B cell (primary cell): ENCODE measurements at regions not wholly inside any gene's neighbourhood (a gene's known extent, or its start where the extent isn't known, plus 50 kb on each side); places are given as distances from the start of the nearest gene placed in this dataset.

ENCODE experiments used
- ATAC-seq: fragments of 200-7000 bp; cut with Tn5 transposase; one replicate; pipeline ENCODE4 v1.10.0; 2021; ENCODE audit warnings: low read depth, mild to moderate bottlenecking, moderate number of reproducible peaks, moderate library complexity
- CTCF ChIA-PET: fragments of 350-600 bp; sonication (Branson Sonifier 250); formaldehyde crosslinking; loops from one replicate; lab custom pipeline; 2021; ENCODE audit warnings: antibody characterized with exemption, inconsistent platforms; lab: Charles Lee
- POLR2A ChIA-PET: fragments of 350-600 bp; sonication (Branson Sonifier 250); formaldehyde crosslinking; loops from one replicate; lab custom pipeline; 2021; ENCODE audit warnings: antibody characterized with exemption; lab: Charles Lee
- DNase-seq: peaks from one replicate; pipeline ENCODE4 v3.0.0; 2013
- H2AFZ ChIP-seq: 2 replicates; pipeline ENCODE4 v1.6.1; 2012; ENCODE audit warnings: mild to moderate bottlenecking, low read depth, low read length; ENCODE audit not compliant: insufficient read depth, poor library complexity, severe bottlenecking
- H3K27ac ChIP-seq, 2 donors: 1 replicate in 1 of 2; 2 replicates in 1 of 2; pipeline ENCODE4 v1.5.1; 2012 to 2013; ENCODE audit warnings: low read length in 2 of 2, mild to moderate bottlenecking in 2 of 2, moderate library complexity in 1 of 2
- H3K27me3 ChIP-seq, 4 experiments: fragments of 200-600 bp in 1 of 4; sonication (generic) in 1 of 4; replicated peaks in 1 of 4; 1 replicate in 2 of 4; 2 replicates in 2 of 4; pipeline versions ENCODE4 v1.6.1 to v1.7.0; 2013 to 2016; ENCODE audit warnings: low read length in 3 of 4, mild to moderate bottlenecking in 2 of 4, mixed read lengths in 1 of 4, moderate library complexity in 1 of 4; ENCODE audit not compliant: insufficient read depth in 4 of 4, control insufficient read depth in 3 of 4; ENCODE audit errors: control extremely low read depth in 1 of 4
- H3K36me3 ChIP-seq, 2 experiments: replicated peaks in 1 of 2; 1 replicate in 1 of 2; 2 replicates in 1 of 2; pipeline versions ENCODE4 v1.6.1 to v1.7.1; 2013; ENCODE audit warnings: low read length in 1 of 2; ENCODE audit not compliant: insufficient read depth in 2 of 2, control insufficient read depth in 1 of 2; ENCODE audit errors: control extremely low read depth in 1 of 2, extremely low read depth in 1 of 2
- H3K4me1 ChIP-seq, 2 donors: fragments of 200-600 bp in 1 of 2; sonication (generic) in 1 of 2; 1 replicate in 1 of 2; 2 replicates in 1 of 2; pipeline versions ENCODE4 v1.5.1 to v1.6.1; 2013 to 2017; ENCODE audit warnings: low read length in 2 of 2; ENCODE audit not compliant: control insufficient read depth in 2 of 2, insufficient read depth in 2 of 2
- H3K4me2 ChIP-seq: replicated peaks from 2 replicates; pipeline ENCODE3; 2012; ENCODE audit warnings: mild to moderate bottlenecking, low read depth, low read length; ENCODE audit not compliant: poor library complexity, severe bottlenecking
- H3K4me3 ChIP-seq, 5 experiments: fragments of 200-600 bp in 1 of 5; sonication (generic) in 1 of 5; 1 replicate in 3 of 5; 2 replicates in 2 of 5; pipeline versions ENCODE4 v1.5.1 to v1.7.0; 2011 to 2016; ENCODE audit warnings: low read length in 4 of 5, mild to moderate bottlenecking in 4 of 5, low read depth in 2 of 5, control low read depth in 1 of 5, moderate library complexity in 1 of 5; ENCODE audit not compliant: insufficient read depth in 1 of 5; ENCODE audit errors: control extremely low read depth in 1 of 5, extremely low read depth in 1 of 5
- H3K79me2 ChIP-seq: fragments of 200-600 bp; sonication (generic); one replicate; pipeline ENCODE4 v1.6.0; 2016; ENCODE audit warnings: low read length; ENCODE audit not compliant: control insufficient read depth, insufficient read depth
- H3K9ac ChIP-seq: fragments of 200-600 bp; sonication (generic); 2 replicates; pipeline ENCODE4 v1.6.1; 2017; ENCODE audit warnings: mild to moderate bottlenecking, low read length, moderate library complexity
- H3K9me3 ChIP-seq, 3 donors: one replicate each; pipeline versions ENCODE4 v1.6.1 to v1.7.1; 2013; ENCODE audit warnings: low read length in 2 of 3; ENCODE audit not compliant: control insufficient read depth in 2 of 3, insufficient read depth in 1 of 3; ENCODE audit errors: control extremely low read depth in 1 of 3
- H4K20me1 ChIP-seq: 2 replicates; pipeline ENCODE4 v1.6.0; 2012; ENCODE audit warnings: mild to moderate bottlenecking, low read length; ENCODE audit not compliant: insufficient read depth, control insufficient read depth, poor library complexity, severe bottlenecking
- H3K27ac Mint-ChIP-seq: one replicate; pipeline ENCODE4 v1.8.0; 2021; ENCODE audit warnings: mixed read lengths
- H3K27me3 Mint-ChIP-seq: one replicate; pipeline ENCODE4 v1.8.0; 2021; ENCODE audit warnings: mixed read lengths
- H3K4me1 Mint-ChIP-seq: one replicate; pipeline ENCODE4 v1.8.0; 2021; ENCODE audit warnings: mixed read lengths
- H3K4me3 Mint-ChIP-seq: one replicate; pipeline ENCODE4 v1.8.0; 2021; ENCODE audit warnings: mixed read lengths
- H3K9me3 Mint-ChIP-seq: one replicate; pipeline ENCODE4 v1.8.0; 2022; ENCODE audit warnings: mixed read lengths; ENCODE audit not compliant: insufficient read depth
- CTCF ChIP-seq: fragments of 200-600 bp; IDR thresholded peaks from one replicate; pipeline ENCODE4 v1.8.0; 2022; ENCODE audit warnings: antibody characterized with exemption, mild to moderate bottlenecking
- EZH2 ChIP-seq: IDR thresholded peaks from 2 replicates; pipeline ENCODE4 v1.6.1; 2012; ENCODE audit warnings: borderline replicate concordance, low read depth, mild to moderate bottlenecking, moderate library complexity, low read length; ENCODE audit not compliant: insufficient read depth, poor library complexity, severe bottlenecking
- WGBS: methylation state at CpG from one replicate; pipeline ENCODE4 v1.1.5; 2013; ENCODE audit warnings: missing lambda C conversion rate; ENCODE audit not compliant: insufficient coverage; 5-methylcytosine and 5-hydroxymethylcytosine counted together
- intact Hi-C: fragments of 100-400 bp; cut with micrococcal nuclease; formaldehyde crosslinking; loops from one replicate; pipeline ENCODE4 v1.10.0; 2022

GRCh38 chr13:62130062-62130970 lies 714.7 kb upstream of the PCDH20 start:
- peaks cover 8% of the 10 kb centered on the region for H3K9me3 Mint-ChIP-seq
- ChIA-PET CTCF (no interaction called here), POLR2A (no interaction called here)
- H3K4me3 ChIP-seq: no peak overlapping the region
- TF ChIP-seq EZH2 (no peak), CTCF (no peak)
- no peak overlapping the region for H3K9ac ChIP-seq
- H3K36me3 ChIP-seq: no peaks in the 10 kb centered on the region
- no peak overlapping the region for H3K27ac Mint-ChIP-seq
- H3K27me3 Mint-ChIP-seq: no peaks in the 10 kb centered on the region
- no peaks in the 10 kb centered on the region for H3K4me1 Mint-ChIP-seq
- intact Hi-C loops: no loop called here
- H2AFZ ChIP-seq: no peak overlapping the region
- no peak overlapping the region for H3K4me2 ChIP-seq
- 100% methylated on average over 1 of the region's 5 CpGs for WGBS
- H3K27ac ChIP-seq: no peak overlapping the region
- no peak for DNase-seq
- no peak for ATAC-seq
- no peaks in the 10 kb centered on the region for H3K4me1 ChIP-seq
- no peaks in the 10 kb centered on the region for H3K27me3 ChIP-seq
- no peaks in the 10 kb centered on the region for H4K20me1 ChIP-seq
- H3K79me2 ChIP-seq: no peaks in the 10 kb centered on the region
- no peaks in the 10 kb centered on the region for H3K9me3 ChIP-seq
- H3K4me3 Mint-ChIP-seq: no peak overlapping the region

- POLR2A ChIA-PET: no interaction called here
- Histone ChIP-seq H3K9me3 (no peaks in the 10 kb centered on the region), H2AFZ (no peak overlapping the region)
Measured at GRCh38 chr13:62129000-62129551, 713.4 kb upstream of the PCDH20 start.

More at GRCh38 chr13:62129000-62129551, 713.4 kb upstream of the PCDH20 start:
- DNase-seq (no peak), ATAC-seq (no peak)
- Histone ChIP-seq H3K4me1 (no peaks in the 10 kb centered on the region), H3K4me3 (no peak overlapping the region), H3K4me2 (no peak overlapping the region), H3K27ac (no peak overlapping the region), H3K36me3 (no peaks in the 10 kb centered on the region), H3K9ac (no peak overlapping the region), H4K20me1 (no peaks in the 10 kb centered on the region), H3K27me3 (no peaks in the 10 kb centered on the region), H3K79me2 (no peaks in the 10 kb centered on the region)
- Mint-ChIP-seq H3K4me3 (no peak overlapping the region), H3K27ac (no peak overlapping the region), H3K27me3 (no peaks in the 10 kb centered on the region), H3K9me3 (peaks cover 8% of the 10 kb centered on the region), H3K4me1 (no peaks in the 10 kb centered on the region)
- CTCF ChIA-PET: no interaction called here
- 100% methylated on average over 2 of the region's 2 CpGs for WGBS
- TF ChIP-seq EZH2 (no peak), CTCF (no peak)
- intact Hi-C loops: no loop called here
